OCI-LY7 (cell line): ENCODE measurements at regions not wholly inside any gene's neighbourhood (a gene's known extent, or its start where the extent isn't known, plus 50 kb on each side); places are given as distances from the start of the nearest gene placed in this dataset.
"Not testable (repeated sequence)": the region's sequence is repeated elsewhere in the genome, so short reads cannot be mapped to it uniquely, and the experiment has no call there.

Experiments used
- EZH2phosphoT487 ChIP-seq: fragments of 200-600 bp; sonication (generic); IDR thresholded peaks from 2 replicates; pipeline ENCODE4 v1.6.1; 2018; ENCODE audit warnings: low read depth, borderline replicate concordance, mild to moderate bottlenecking, mixed run types, antibody characterized with exemption, low read length, moderate library complexity, mixed read lengths
- TF ChIP-seq, protein P1 (sequence below): fragments of 200-600 bp; sonication (generic); conservative IDR thresholded peaks from 2 replicates; pipeline ENCODE4 v1.5.1; 2014; ENCODE audit warnings: mild to moderate bottlenecking, antibody characterized with exemption, low read length, moderate library complexity, mixed read lengths

DNA sequence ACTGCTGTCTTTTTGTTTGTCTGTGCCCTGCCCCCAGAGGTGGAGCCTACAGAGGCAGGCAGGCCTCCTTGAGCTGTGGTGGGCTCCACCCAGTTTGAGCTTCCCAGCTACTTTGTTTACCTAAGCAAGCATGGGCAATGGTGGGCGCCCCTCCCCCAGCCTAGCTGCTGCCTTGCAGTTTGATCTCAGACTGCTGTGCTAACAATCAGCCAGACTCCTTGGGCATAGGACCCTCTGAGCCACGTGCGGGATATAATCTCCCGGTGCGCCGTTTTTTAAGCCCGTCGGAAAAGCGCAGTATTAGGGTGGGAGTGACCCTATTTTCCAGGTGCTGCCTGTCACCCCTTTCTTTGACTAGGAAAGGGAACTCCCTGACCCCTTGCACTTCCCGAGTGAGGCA lies 81.1 kb upstream of the ANKRD30A start:
- TF ChIP-seq, protein P1, sequence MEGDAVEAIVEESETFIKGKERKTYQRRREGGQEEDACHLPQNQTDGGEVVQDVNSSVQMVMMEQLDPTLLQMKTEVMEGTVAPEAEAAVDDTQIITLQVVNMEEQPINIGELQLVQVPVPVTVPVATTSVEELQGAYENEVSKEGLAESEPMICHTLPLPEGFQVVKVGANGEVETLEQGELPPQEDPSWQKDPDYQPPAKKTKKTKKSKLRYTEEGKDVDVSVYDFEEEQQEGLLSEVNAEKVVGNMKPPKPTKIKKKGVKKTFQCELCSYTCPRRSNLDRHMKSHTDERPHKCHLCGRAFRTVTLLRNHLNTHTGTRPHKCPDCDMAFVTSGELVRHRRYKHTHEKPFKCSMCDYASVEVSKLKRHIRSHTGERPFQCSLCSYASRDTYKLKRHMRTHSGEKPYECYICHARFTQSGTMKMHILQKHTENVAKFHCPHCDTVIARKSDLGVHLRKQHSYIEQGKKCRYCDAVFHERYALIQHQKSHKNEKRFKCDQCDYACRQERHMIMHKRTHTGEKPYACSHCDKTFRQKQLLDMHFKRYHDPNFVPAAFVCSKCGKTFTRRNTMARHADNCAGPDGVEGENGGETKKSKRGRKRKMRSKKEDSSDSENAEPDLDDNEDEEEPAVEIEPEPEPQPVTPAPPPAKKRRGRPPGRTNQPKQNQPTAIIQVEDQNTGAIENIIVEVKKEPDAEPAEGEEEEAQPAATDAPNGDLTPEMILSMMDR = not testable (repeated sequence)
- TF ChIP-seq EZH2phosphoT487 = not testable (repeated sequence)
